ENCODE measurements at regions not wholly inside any gene's neighbourhood (a gene's known extent, or its start where the extent isn't known, plus 50 kb on each side); places are given as distances from the start of the nearest gene placed in this dataset.

DNA sequence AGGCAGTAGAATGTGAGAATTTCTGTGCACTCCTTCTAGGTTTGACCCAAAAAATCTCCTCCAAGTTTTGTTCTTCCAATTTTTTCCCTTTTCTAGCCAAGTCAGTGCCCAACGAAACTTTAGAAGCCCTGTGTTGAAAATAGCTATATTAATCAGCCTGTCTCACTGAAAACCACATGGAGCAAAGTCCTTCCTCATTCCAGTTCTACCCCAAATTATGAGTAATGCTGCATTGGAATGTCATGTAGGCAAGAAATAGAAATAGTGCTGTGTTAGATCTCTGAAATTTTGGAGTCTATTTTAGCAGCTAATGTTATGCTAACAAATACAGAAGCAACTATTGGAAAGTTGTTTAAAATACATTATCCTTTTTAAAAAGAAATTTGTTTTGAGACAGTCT is 725.5 kb downstream of the TBC1D32 start:
- TF ChIP-seq, protein P1, sequence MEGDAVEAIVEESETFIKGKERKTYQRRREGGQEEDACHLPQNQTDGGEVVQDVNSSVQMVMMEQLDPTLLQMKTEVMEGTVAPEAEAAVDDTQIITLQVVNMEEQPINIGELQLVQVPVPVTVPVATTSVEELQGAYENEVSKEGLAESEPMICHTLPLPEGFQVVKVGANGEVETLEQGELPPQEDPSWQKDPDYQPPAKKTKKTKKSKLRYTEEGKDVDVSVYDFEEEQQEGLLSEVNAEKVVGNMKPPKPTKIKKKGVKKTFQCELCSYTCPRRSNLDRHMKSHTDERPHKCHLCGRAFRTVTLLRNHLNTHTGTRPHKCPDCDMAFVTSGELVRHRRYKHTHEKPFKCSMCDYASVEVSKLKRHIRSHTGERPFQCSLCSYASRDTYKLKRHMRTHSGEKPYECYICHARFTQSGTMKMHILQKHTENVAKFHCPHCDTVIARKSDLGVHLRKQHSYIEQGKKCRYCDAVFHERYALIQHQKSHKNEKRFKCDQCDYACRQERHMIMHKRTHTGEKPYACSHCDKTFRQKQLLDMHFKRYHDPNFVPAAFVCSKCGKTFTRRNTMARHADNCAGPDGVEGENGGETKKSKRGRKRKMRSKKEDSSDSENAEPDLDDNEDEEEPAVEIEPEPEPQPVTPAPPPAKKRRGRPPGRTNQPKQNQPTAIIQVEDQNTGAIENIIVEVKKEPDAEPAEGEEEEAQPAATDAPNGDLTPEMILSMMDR (conservative IDR thresholded peaks at IDR 0.05; ENCODE audit: low read depth in 2 of 2) = no peak
- TF ChIP-seq, protein P2, sequence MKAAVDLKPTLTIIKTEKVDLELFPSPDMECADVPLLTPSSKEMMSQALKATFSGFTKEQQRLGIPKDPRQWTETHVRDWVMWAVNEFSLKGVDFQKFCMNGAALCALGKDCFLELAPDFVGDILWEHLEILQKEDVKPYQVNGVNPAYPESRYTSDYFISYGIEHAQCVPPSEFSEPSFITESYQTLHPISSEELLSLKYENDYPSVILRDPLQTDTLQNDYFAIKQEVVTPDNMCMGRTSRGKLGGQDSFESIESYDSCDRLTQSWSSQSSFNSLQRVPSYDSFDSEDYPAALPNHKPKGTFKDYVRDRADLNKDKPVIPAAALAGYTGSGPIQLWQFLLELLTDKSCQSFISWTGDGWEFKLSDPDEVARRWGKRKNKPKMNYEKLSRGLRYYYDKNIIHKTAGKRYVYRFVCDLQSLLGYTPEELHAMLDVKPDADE (IDR thresholded peaks at IDR 0.05) = no peak
- no peak for TF ChIP-seq POLR2AphosphoS5 (IDR thresholded peaks at IDR 0.05; ENCODE audit: low read depth)
- no peak for TF ChIP-seq JUNB (IDR thresholded peaks at IDR 0.05; ENCODE audit: unreplicated experiment)
- no peak for TF ChIP-seq EZH2phosphoT487 (IDR thresholded peaks at IDR 0.05; ENCODE audit: unreplicated experiment)
- TF ChIP-seq EZH2 (IDR thresholded peaks at IDR 0.05; ENCODE audit: low read depth, unreplicated experiment) = no peak
- TF ChIP-seq ZNF462 (CRISPR knock-in tag; IDR thresholded peaks at IDR 0.05) = no peak
- TF ChIP-seq CREB1 (CRISPR knock-in tag; IDR thresholded peaks at IDR 0.05; ENCODE audit: low read depth) = no peak
